Thymus (tissue), 11 donors: ENCODE measurements at regions not wholly inside any gene's neighbourhood (a gene's known extent, or its start where the extent isn't known, plus 50 kb on each side); places are given as distances from the start of the nearest gene placed in this dataset.

Experiments
- DNase-seq, 9 donors: peaks; one replicate each; pipeline ENCODE4 v3.0.0-alpha.2; 2013; ENCODE audit warnings: low spot score in 9 of 9, low read depth in 6 of 9, missing footprints in 1 of 9
- H3K27ac ChIP-seq, 2 donors: one replicate each; pipeline ENCODE4 v1.5.1; 2013; ENCODE audit warnings: control low read depth in 1 of 2, low read depth in 1 of 2, low read length in 1 of 2, mild to moderate bottlenecking in 1 of 2, moderate library complexity in 1 of 2
- H3K27me3 ChIP-seq, 2 donors: one replicate each; pipeline ENCODE4 v1.5.1; 2013; ENCODE audit warnings: low read length in 1 of 2; ENCODE audit not compliant: control insufficient read depth in 2 of 2, insufficient read depth in 1 of 2
- H3K36me3 ChIP-seq, 2 donors: one replicate each; pipeline ENCODE4 v1.5.1; 2013; ENCODE audit warnings: low read length in 1 of 2, mild to moderate bottlenecking in 1 of 2, moderate library complexity in 1 of 2; ENCODE audit not compliant: control insufficient read depth in 2 of 2, insufficient read depth in 2 of 2
- H3K4me1 ChIP-seq, 2 donors: one replicate each; pipeline ENCODE4 v1.5.1; 2013; ENCODE audit warnings: low read length in 2 of 2; ENCODE audit not compliant: control insufficient read depth in 2 of 2, insufficient read depth in 2 of 2
- H3K4me3 ChIP-seq, 2 donors: one replicate each; pipeline ENCODE4 v1.5.1; 2013; ENCODE audit warnings: low read length in 2 of 2, control low read depth in 1 of 2, mild to moderate bottlenecking in 1 of 2
- H3K9me3 ChIP-seq, 2 donors: one replicate each; pipeline ENCODE4 v1.5.1; 2013; ENCODE audit warnings: low read length in 1 of 2, mild to moderate bottlenecking in 1 of 2; ENCODE audit not compliant: control insufficient read depth in 2 of 2, insufficient read depth in 1 of 2
- WGBS: extraction: QIAGEN DNeasy Blood & Tissue Kit; methylation state at CpG from one replicate; pipeline ENCODE4 v1.1.7; 2013; 5-methylcytosine and 5-hydroxymethylcytosine counted together
- donor health status: healthy.

GRCh38 chrX:22325096-22325495 lies 52.4 kb downstream of the CBLL2 start:
- Histone ChIP-seq H3K4me1 (no peaks in the 10 kb centered on the region), H3K27ac (no peak overlapping the region), H3K36me3 (no peaks in the 10 kb centered on the region), H3K27me3 (no peaks in the 10 kb centered on the region), H3K4me3 (no peak overlapping the region), H3K9me3 (no peaks in the 10 kb centered on the region)
- DNase-seq: no peak
- WGBS: 55% methylated on average over 2 of the region's 2 CpGs

- no peak overlapping the region for H3K27ac ChIP-seq
- 70% methylated on average over 2 of the region's 2 CpGs for WGBS
- H3K9me3 ChIP-seq: no peaks in the 10 kb centered on the region
- DNase-seq: no peak
- H3K4me1 ChIP-seq: no peaks in the 10 kb centered on the region
- no peaks in the 10 kb centered on the region for H3K27me3 ChIP-seq
- H3K4me3 ChIP-seq: no peak overlapping the region
- no peaks in the 10 kb centered on the region for H3K36me3 ChIP-seq
Measured at GRCh38 chrX:22329783-22330182, 57.1 kb downstream of the CBLL2 start.

- DNase-seq: no peak
Measured at GRCh38 chrX:22338740-22339139, 66.0 kb downstream of the CBLL2 start.

GRCh38 chrX:22339459-22339858 lies 66.7 kb downstream of the CBLL2 start:
- Histone ChIP-seq H3K4me3 (no peak overlapping the region), H3K4me1 (no peaks in the 10 kb centered on the region), H3K9me3 (no peaks in the 10 kb centered on the region), H3K27ac (no peak overlapping the region), H3K27me3 (no peaks in the 10 kb centered on the region), H3K36me3 (no peaks in the 10 kb centered on the region)
- no peak for DNase-seq
- WGBS: 63% methylated on average over 1 of the region's 1 CpG

More at GRCh38 chrX:22338740-22339139, 66.0 kb downstream of the CBLL2 start:
- H3K9me3 ChIP-seq: no peaks in the 10 kb centered on the region
- H3K27ac ChIP-seq: no peak overlapping the region
- no peaks in the 10 kb centered on the region for H3K27me3 ChIP-seq
- H3K4me3 ChIP-seq: no peak overlapping the region
- no peaks in the 10 kb centered on the region for H3K36me3 ChIP-seq
- H3K4me1 ChIP-seq: no peaks in the 10 kb centered on the region
- WGBS: 92% methylated on average over 1 of the region's 1 CpG

- Histone ChIP-seq H3K9me3 (no peaks in the 10 kb centered on the region), H3K27me3 (no peaks in the 10 kb centered on the region), H3K4me1 (no peaks in the 10 kb centered on the region), H3K36me3 (no peaks in the 10 kb centered on the region), H3K27ac (no peak overlapping the region), H3K4me3 (no peak overlapping the region)
- DNase-seq: no peak
- 91% methylated on average over 5 of the region's 5 CpGs for WGBS
Measured at GRCh38 chrX:22340022-22340616, 67.4 kb downstream of the CBLL2 start.

- Histone ChIP-seq H3K36me3 (no peaks in the 10 kb centered on the region), H3K9me3 (no peaks in the 10 kb centered on the region), H3K4me1 (no peaks in the 10 kb centered on the region), H3K27ac (no peak overlapping the region), H3K4me3 (no peak overlapping the region), H3K27me3 (no peaks in the 10 kb centered on the region)
- DNase-seq: no peak
- 94% methylated on average over 8 of the region's 8 CpGs for WGBS
Measured at GRCh38 chrX:22343192-22343591, 70.5 kb downstream of the CBLL2 start.

GRCh38 chrX:22345884-22346283 lies 73.2 kb downstream of the CBLL2 start:
- Histone ChIP-seq H3K27me3 (no peaks in the 10 kb centered on the region), H3K27ac (no peak overlapping the region), H3K4me1 (no peaks in the 10 kb centered on the region), H3K36me3 (no peaks in the 10 kb centered on the region), H3K9me3 (no peaks in the 10 kb centered on the region), H3K4me3 (no peak overlapping the region)
- DNase-seq: no peak
- WGBS: 95% methylated on average over 2 of the region's 2 CpGs

GRCh38 chrX:22347491-22347890 lies 74.8 kb downstream of the CBLL2 start:
- Histone ChIP-seq H3K27me3 (no peaks in the 10 kb centered on the region), H3K4me1 (no peaks in the 10 kb centered on the region), H3K36me3 (no peaks in the 10 kb centered on the region), H3K4me3 (no peak overlapping the region), H3K9me3 (no peaks in the 10 kb centered on the region), H3K27ac (no peak overlapping the region)
- WGBS: 78% methylated on average over 1 of the region's 1 CpG
- no peak for DNase-seq

- no peaks in the 10 kb centered on the region for H3K9me3 ChIP-seq
- H3K36me3 ChIP-seq: no peaks in the 10 kb centered on the region
- no peak for DNase-seq
- H3K27me3 ChIP-seq: no peaks in the 10 kb centered on the region
- H3K4me1 ChIP-seq: no peaks in the 10 kb centered on the region
- H3K27ac ChIP-seq: no peak overlapping the region
- no peak overlapping the region for H3K4me3 ChIP-seq
- 90% methylated on average over 2 of the region's 2 CpGs for WGBS
Measured at GRCh38 chrX:22349116-22349515, 76.4 kb downstream of the CBLL2 start.

- Histone ChIP-seq H3K9me3 (no peaks in the 10 kb centered on the region), H3K27ac (no peak overlapping the region), H3K4me1 (no peaks in the 10 kb centered on the region), H3K4me3 (no peak overlapping the region), H3K36me3 (no peaks in the 10 kb centered on the region), H3K27me3 (no peaks in the 10 kb centered on the region)
- 19% methylated on average over 3 of the region's 3 CpGs for WGBS
- no peak for DNase-seq
Measured at GRCh38 chrX:22351076-22351475, 78.4 kb downstream of the CBLL2 start.
